OCI-LY7 (cell line): ENCODE measurements at regions not wholly inside any gene's neighbourhood (a gene's known extent, or its start where the extent isn't known, plus 50 kb on each side); places are given as distances from the start of the nearest gene placed in this dataset.

ENCODE experiments used
- CTCF ChIP-seq: fragments of 200-600 bp; sonication (generic); conservative IDR thresholded peaks from 2 replicates; pipeline ENCODE4 v1.5.1; 2014; ENCODE audit warnings: mild to moderate bottlenecking, antibody characterized with exemption, low read length, moderate library complexity, mixed read lengths
- EZH2phosphoT487 ChIP-seq: fragments of 200-600 bp; sonication (generic); IDR thresholded peaks from 2 replicates; pipeline ENCODE4 v1.6.1; 2018; ENCODE audit warnings: low read depth, borderline replicate concordance, mild to moderate bottlenecking, mixed run types, antibody characterized with exemption, low read length, moderate library complexity, mixed read lengths

GRCh38 chr14:23727566-23728335 is 91.6 kb downstream of the DHRS2 start:
- TF ChIP-seq CTCF, result peak; percentile 71
- no peak for TF ChIP-seq EZH2phosphoT487
